Smooth muscle cell (in vitro differentiated cells): ENCODE measurements at regions not wholly inside any gene's neighbourhood (a gene's known extent, or its start where the extent isn't known, plus 50 kb on each side); places are given as distances from the start of the nearest gene placed in this dataset.

Experiments used
- DNase-seq: peaks from one replicate; lab custom pipeline; 2025; ENCODE audit not compliant: unreplicated experiment; lab: John Stamatoyannopoulos, UW
- H2AFZ ChIP-seq: fragments of 200-600 bp; sonication (generic); 2 replicates; pipeline ENCODE4 v1.6.0; 2016; ENCODE audit warnings: antibody characterized with exemption, low read depth, mild to moderate bottlenecking
- H3F3A ChIP-seq: fragments of 200-600 bp; sonication (generic); 2 replicates; pipeline ENCODE4 v1.6.0; 2017; ENCODE audit warnings: antibody characterized with exemption, low read depth
- H3K27ac ChIP-seq: fragments of 200-600 bp; sonication (generic); 2 replicates; pipeline ENCODE4 v1.5.1; 2016; ENCODE audit warnings: low read depth, mild to moderate bottlenecking
- H3K27me3 ChIP-seq: fragments of 200-600 bp; sonication (generic); 2 replicates; pipeline ENCODE4 v1.6.1; 2016; ENCODE audit warnings: low read depth, mild to moderate bottlenecking
- H3K36me3 ChIP-seq: fragments of 200-600 bp; sonication (generic); 2 replicates; pipeline ENCODE4 v1.5.1; 2016; ENCODE audit warnings: low read depth
- H3K4me1 ChIP-seq: fragments of 200-600 bp; sonication (generic); 2 replicates; pipeline ENCODE4 v1.5.1; 2016; ENCODE audit warnings: low read depth
- H3K4me2 ChIP-seq: fragments of 200-600 bp; sonication (generic); 2 replicates; pipeline ENCODE4 v1.6.0; 2016; ENCODE audit warnings: mild to moderate bottlenecking
- H3K4me3 ChIP-seq: fragments of 200-600 bp; sonication (generic); 2 replicates; pipeline ENCODE4 v1.5.1; 2016; ENCODE audit warnings: mild to moderate bottlenecking
- H3K79me2 ChIP-seq: fragments of 200-600 bp; sonication (generic); 2 replicates; pipeline ENCODE4 v1.6.0; 2016; ENCODE audit warnings: low read depth, mild to moderate bottlenecking
- H3K9ac ChIP-seq: fragments of 200-600 bp; sonication (generic); 2 replicates; pipeline ENCODE4 v1.6.0; 2016; ENCODE audit warnings: low read depth
- H3K9me3 ChIP-seq: fragments of 200-600 bp; sonication (generic); replicated peaks from 2 replicates; pipeline ENCODE4 v1.5.1; 2016; ENCODE audit warnings: low read depth
- H4K20me1 ChIP-seq: fragments of 200-600 bp; sonication (generic); 2 replicates; pipeline ENCODE4 v1.6.0; 2016; ENCODE audit warnings: low read depth
- CTCF ChIP-seq: fragments of 200-600 bp; sonication (generic); IDR thresholded peaks from 2 replicates; pipeline ENCODE4 v1.5.1; 2017; ENCODE audit warnings: borderline replicate concordance, mild to moderate bottlenecking, antibody characterized with exemption; ENCODE audit not compliant: insufficient read depth, poor library complexity, severe bottlenecking
- WGBS: methylation state at CpG from one replicate; pipeline ENCODE4 v1.1.7; 2016; ENCODE audit warnings: low lambda C conversion rate; 5-methylcytosine and 5-hydroxymethylcytosine counted together

DNA sequence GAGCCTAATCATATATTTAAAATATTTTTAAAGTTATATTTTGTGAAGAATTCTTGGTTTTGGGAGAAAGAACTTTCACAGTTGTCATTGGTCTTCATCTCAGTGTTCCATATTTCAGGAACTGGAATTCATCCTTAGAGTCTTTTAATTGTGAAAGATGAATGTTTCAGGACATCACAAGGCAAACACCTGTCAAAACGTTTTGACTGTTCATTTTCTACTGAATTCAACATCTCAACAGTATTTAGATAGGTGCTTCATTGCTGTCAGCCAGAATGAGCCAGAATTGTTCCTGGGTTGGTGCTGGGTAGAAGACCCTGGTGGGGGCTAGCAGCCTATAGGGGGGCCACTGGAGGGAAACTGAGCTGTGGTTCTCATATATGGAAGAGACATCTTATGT lies 255.1 kb upstream of the CXCR4 start:
- Histone ChIP-seq H3K9ac (no peak overlapping the region), H4K20me1 (no peaks in the 10 kb centered on the region), H2AFZ (no peak overlapping the region), H3K27ac (no peak overlapping the region), H3K9me3 (no peaks in the 10 kb centered on the region), H3K36me3 (no peaks in the 10 kb centered on the region), H3K4me3 (no peak overlapping the region), H3K79me2 (no peaks in the 10 kb centered on the region), H3F3A (no peaks in the 10 kb centered on the region), H3K4me2 (no peak overlapping the region), H3K27me3 (peaks cover 7% of the 10 kb centered on the region), H3K4me1 (no peaks in the 10 kb centered on the region)
- WGBS, result 66% methylated on average over 1 of the region's 1 CpG
- no peak for TF ChIP-seq CTCF
- no peak for DNase-seq

DNA sequence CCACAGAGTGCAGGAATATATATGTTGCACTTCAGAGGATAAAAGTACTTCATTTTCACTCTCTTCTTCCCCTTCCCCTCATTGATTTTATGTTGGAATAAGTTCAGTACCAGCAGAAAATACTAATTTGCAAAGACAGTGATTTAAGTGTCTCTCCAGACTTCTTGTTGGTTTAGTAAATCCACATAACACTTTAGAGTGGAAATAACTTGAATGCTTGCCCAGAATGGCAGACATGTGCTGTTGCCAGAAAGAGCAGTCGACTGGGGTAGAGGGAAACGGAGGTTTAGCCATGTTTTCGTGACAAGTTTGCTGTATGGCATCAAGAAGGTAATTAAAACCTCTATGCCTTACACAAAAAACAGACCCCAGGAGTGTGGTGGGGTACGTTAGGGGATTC lies 246.0 kb upstream of the CXCR4 start:
- no peaks in the 10 kb centered on the region for H3K79me2 ChIP-seq
- no peaks in the 10 kb centered on the region for H3K4me1 ChIP-seq
- no peaks in the 10 kb centered on the region for H3K9me3 ChIP-seq
- H3K4me3 ChIP-seq, result no peak overlapping the region
- no peak for TF ChIP-seq CTCF
- no peak overlapping the region for H3K4me2 ChIP-seq
- no peak overlapping the region for H2AFZ ChIP-seq
- no peaks in the 10 kb centered on the region for H3K27me3 ChIP-seq
- H3K27ac ChIP-seq, result no peak overlapping the region
- DNase-seq, result no peak
- no peaks in the 10 kb centered on the region for H4K20me1 ChIP-seq
- H3K9ac ChIP-seq, result no peak overlapping the region
- H3K36me3 ChIP-seq, result peaks cover 5% of the 10 kb centered on the region
- WGBS, result 61% methylated on average over 4 of the region's 4 CpGs
- no peaks in the 10 kb centered on the region for H3F3A ChIP-seq

DNA sequence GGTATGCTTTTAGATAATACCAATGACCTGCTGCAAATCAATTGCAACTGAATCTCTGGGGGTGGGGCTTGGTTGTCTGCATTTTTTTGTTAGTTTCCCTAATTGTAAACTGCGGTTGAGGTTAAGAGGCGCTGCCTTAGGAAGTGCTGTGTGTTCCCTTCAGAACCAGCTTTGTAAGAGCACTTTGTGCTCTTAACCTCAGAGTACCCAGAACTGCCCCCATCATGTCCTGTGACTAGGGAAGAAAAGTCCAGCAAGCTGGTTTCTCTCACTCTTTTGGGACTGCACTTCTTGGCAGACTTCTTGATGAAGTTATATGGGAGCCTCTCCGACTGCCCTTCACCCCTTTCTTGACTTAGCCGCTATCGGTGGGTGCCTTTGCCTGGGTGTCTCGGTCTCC lies 245.5 kb upstream of the CXCR4 start:
- no peak overlapping the region for H3K9ac ChIP-seq
- TF ChIP-seq CTCF, result no peak
- no peaks in the 10 kb centered on the region for H3K27me3 ChIP-seq
- H3K79me2 ChIP-seq, result no peaks in the 10 kb centered on the region
- H3K4me2 ChIP-seq, result no peak overlapping the region
- WGBS, result 86% methylated on average over 6 of the region's 6 CpGs
- H3K9me3 ChIP-seq, result no peaks in the 10 kb centered on the region
- no peak overlapping the region for H3K4me3 ChIP-seq
- no peak for DNase-seq
- no peaks in the 10 kb centered on the region for H3K4me1 ChIP-seq
- no peak overlapping the region for H3K27ac ChIP-seq
- H3F3A ChIP-seq, result no peaks in the 10 kb centered on the region
- peaks cover 5% of the 10 kb centered on the region for H3K36me3 ChIP-seq
- no peak overlapping the region for H2AFZ ChIP-seq
- no peaks in the 10 kb centered on the region for H4K20me1 ChIP-seq

DNA sequence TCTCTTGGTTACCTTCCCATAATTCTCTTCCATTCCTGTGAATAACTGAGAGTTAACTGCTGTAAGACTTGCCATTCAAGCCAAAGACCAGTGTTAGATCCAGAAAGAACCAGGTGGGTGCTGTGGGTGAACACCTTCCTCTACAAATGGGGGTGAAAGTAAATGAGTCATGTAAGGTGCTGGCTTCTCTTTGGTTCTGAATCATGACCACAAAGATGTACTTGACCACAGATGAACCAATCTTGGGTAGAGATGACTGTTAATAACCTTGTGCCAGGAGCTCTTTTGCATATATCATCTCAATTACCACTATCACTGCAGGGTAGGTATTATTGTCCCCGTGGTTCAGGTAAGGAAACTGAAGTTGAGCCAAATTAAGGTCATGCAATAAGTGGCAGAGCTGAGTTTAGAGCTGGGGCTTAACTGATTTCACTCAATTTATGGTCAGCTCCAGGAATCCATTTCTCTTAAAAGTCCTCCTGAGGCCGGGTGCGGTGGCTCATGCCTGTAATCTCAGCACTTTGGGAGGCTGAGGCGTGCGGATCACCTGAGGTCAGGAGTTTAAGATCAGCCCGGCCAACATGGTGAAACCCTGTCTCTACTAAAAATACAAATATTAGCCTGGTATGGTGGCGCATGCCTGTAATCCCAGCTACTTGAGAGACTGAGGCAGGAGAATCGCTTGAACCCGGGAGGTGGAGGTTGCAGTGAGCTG lies 244.9 kb upstream of the CXCR4 start:
- Histone ChIP-seq H3K79me2 (no peaks in the 10 kb centered on the region), H3K36me3 (peaks cover 5% of the 10 kb centered on the region), H3F3A (no peaks in the 10 kb centered on the region), H2AFZ (no peak overlapping the region), H3K9ac (no peak overlapping the region), H3K4me3 (no peak overlapping the region), H3K27ac (no peak overlapping the region), H3K9me3 (no peaks in the 10 kb centered on the region), H3K27me3 (no peaks in the 10 kb centered on the region), H4K20me1 (no peaks in the 10 kb centered on the region), H3K4me2 (no peak overlapping the region), H3K4me1 (no peaks in the 10 kb centered on the region)
- DNase-seq, result no peak
- no peak for TF ChIP-seq CTCF
- 95% methylated on average over 9 of the region's 9 CpGs for WGBS
